PC-3 (cell line): ENCODE measurements at regions not wholly inside any gene's neighbourhood (a gene's known extent, or its start where the extent isn't known, plus 50 kb on each side); places are given as distances from the start of the nearest gene placed in this dataset.

ENCODE experiments used
- EZH2 ChIP-seq: fragments of 300-600 bp; sonication (generic); IDR thresholded peaks from one replicate; pipeline ENCODE4 v1.6.1; 2017; ENCODE audit warnings: antibody characterized with exemption, mild to moderate bottlenecking, low read length; ENCODE audit not compliant: unreplicated experiment
- EZH2phosphoT487 ChIP-seq: fragments of 300-600 bp; sonication (generic); IDR thresholded peaks from 2 replicates; pipeline ENCODE4 v1.6.1; 2018; ENCODE audit warnings: mild to moderate bottlenecking, antibody characterized with exemption, low read length, borderline replicate concordance
- TF ChIP-seq, protein P1 (sequence below): fragments of 300-600 bp; sonication (generic); conservative IDR thresholded peaks from 2 replicates; pipeline ENCODE4 v1.5.1; 2017; ENCODE audit warnings: antibody characterized with exemption, low read depth, mild to moderate bottlenecking, low read length

DNA sequence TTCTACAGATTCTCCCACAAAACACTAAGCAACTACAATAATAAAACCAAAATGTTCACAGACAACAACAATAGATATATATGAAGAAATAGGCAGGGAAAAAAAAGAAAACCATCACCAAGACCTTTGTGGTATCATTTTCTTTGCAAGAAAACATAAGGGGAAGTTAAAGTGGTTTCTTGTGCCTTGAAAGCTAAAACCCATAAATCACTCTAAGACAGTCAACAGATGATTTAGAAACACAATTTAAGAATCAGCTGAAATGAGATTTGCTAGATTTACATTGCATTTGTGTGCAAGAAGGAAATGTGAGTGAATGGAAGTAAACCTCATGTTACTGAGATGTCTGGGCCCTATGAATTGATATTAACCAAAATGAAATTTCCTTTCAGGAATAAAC, 1265.4 kb upstream of the GJE1 start:
- TF ChIP-seq, protein P1, sequence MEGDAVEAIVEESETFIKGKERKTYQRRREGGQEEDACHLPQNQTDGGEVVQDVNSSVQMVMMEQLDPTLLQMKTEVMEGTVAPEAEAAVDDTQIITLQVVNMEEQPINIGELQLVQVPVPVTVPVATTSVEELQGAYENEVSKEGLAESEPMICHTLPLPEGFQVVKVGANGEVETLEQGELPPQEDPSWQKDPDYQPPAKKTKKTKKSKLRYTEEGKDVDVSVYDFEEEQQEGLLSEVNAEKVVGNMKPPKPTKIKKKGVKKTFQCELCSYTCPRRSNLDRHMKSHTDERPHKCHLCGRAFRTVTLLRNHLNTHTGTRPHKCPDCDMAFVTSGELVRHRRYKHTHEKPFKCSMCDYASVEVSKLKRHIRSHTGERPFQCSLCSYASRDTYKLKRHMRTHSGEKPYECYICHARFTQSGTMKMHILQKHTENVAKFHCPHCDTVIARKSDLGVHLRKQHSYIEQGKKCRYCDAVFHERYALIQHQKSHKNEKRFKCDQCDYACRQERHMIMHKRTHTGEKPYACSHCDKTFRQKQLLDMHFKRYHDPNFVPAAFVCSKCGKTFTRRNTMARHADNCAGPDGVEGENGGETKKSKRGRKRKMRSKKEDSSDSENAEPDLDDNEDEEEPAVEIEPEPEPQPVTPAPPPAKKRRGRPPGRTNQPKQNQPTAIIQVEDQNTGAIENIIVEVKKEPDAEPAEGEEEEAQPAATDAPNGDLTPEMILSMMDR = no peak
- TF ChIP-seq EZH2phosphoT487 = no peak
- TF ChIP-seq EZH2 = no peak
